ENCODE measurements at regions not wholly inside any gene's neighbourhood (a gene's known extent, or its start where the extent isn't known, plus 50 kb on each side); places are given as distances from the start of the nearest gene placed in this dataset.

- peaks cover 5% of the 10 kb centered on the region for H3K9me3 ChIP-seq (ENCODE audit: low read depth, low read length, poor library complexity, severe bottlenecking)
- no peaks in the 10 kb centered on the region for H3K4me1 ChIP-seq (ENCODE audit: insufficient read depth, low read length, poor library complexity, severe bottlenecking)
- ChIA-PET CTCF (no interaction called here), POLR2A (ENCODE audit: low non-redundant PET) (no interaction called here)
- TF ChIP-seq EZH2 (IDR thresholded peaks at IDR 0.05; ENCODE audit: borderline replicate concordance, low read depth, low read length, poor library complexity, severe bottlenecking) (no peak), CTCF (conservative IDR thresholded peaks at IDR 0.05; ENCODE audit: low read depth, low read length) (no peak)
- BruUV-seq (replicated peaks), result no TSS peak
- H3K27ac ChIP-seq (ENCODE audit: low read depth, low read length, poor library complexity, severe bottlenecking), result no peak overlapping the region
- H3K4me3 ChIP-seq (ENCODE audit: low read depth, low read length, poor library complexity, severe bottlenecking), result no peak overlapping the region
- DNase-seq (ENCODE audit: low spot score), result no peak
- no peaks in the 10 kb centered on the region for H3K27me3 ChIP-seq (replicated peaks; ENCODE audit: insufficient read depth, low read depth, low read length, poor library complexity)
- H3K36me3 ChIP-seq (ENCODE audit: insufficient read depth, low read length, poor library complexity, severe bottlenecking), result no peaks in the 10 kb centered on the region
- intact Hi-C loops (cut with micrococcal nuclease; ENCODE audit: unreplicated experiment), result no loop called here
These were observed 139.7 kb upstream of the CMC1 start for GRCh38 chr3:28101705-28102104.

- POLR2A ChIA-PET (ENCODE audit: low non-redundant PET), result no interaction called here
These were observed 137.6 kb upstream of the CMC1 start for GRCh38 chr3:28103861-28104260.

GRCh38 chr3:28104896-28105534, 136.4 kb upstream of the CMC1 start:
- intact Hi-C loops (cut with micrococcal nuclease; ENCODE audit: unreplicated experiment), result no loop called here
- Histone ChIP-seq H3K27ac (ENCODE audit: low read depth, low read length, poor library complexity, severe bottlenecking) (no peak overlapping the region), H3K27me3 (replicated peaks; ENCODE audit: insufficient read depth, low read depth, low read length, poor library complexity) (no peaks in the 10 kb centered on the region), H3K9me3 (ENCODE audit: low read depth, low read length, poor library complexity, severe bottlenecking) (peaks cover 2% of the 10 kb centered on the region), H3K36me3 (ENCODE audit: insufficient read depth, low read length, poor library complexity, severe bottlenecking) (no peaks in the 10 kb centered on the region), H3K4me3 (ENCODE audit: low read depth, low read length, poor library complexity, severe bottlenecking) (no peak overlapping the region), H3K4me1 (ENCODE audit: insufficient read depth, low read length, poor library complexity, severe bottlenecking) (no peaks in the 10 kb centered on the region)
- DNase-seq (ENCODE audit: low spot score), result no peak
- ChIA-PET CTCF (no interaction called here), POLR2A (ENCODE audit: low non-redundant PET) (no interaction called here)
- no peak for TF ChIP-seq CTCF (conservative IDR thresholded peaks at IDR 0.05; ENCODE audit: low read depth, low read length)
- no TSS peak for BruUV-seq (replicated peaks)

More at GRCh38 chr3:28103861-28104260, 137.6 kb upstream of the CMC1 start:
- no TSS peak for BruUV-seq (replicated peaks)
- no peaks in the 10 kb centered on the region for H3K27me3 ChIP-seq (replicated peaks; ENCODE audit: insufficient read depth, low read depth, low read length, poor library complexity)
- intact Hi-C loops (cut with micrococcal nuclease; ENCODE audit: unreplicated experiment), result no loop called here
- H3K36me3 ChIP-seq (ENCODE audit: insufficient read depth, low read length, poor library complexity, severe bottlenecking), result no peaks in the 10 kb centered on the region
- CTCF ChIA-PET, result no interaction called here
- TF ChIP-seq EZH2 (IDR thresholded peaks at IDR 0.05; ENCODE audit: borderline replicate concordance, low read depth, low read length, poor library complexity, severe bottlenecking) (no peak), CTCF (conservative IDR thresholded peaks at IDR 0.05; ENCODE audit: low read depth, low read length) (no peak)
- H3K27ac ChIP-seq (ENCODE audit: low read depth, low read length, poor library complexity, severe bottlenecking), result no peak overlapping the region
- no peak for DNase-seq (ENCODE audit: low spot score)
- H3K9me3 ChIP-seq (ENCODE audit: low read depth, low read length, poor library complexity, severe bottlenecking), result peaks cover 5% of the 10 kb centered on the region
- H3K4me3 ChIP-seq (ENCODE audit: low read depth, low read length, poor library complexity, severe bottlenecking), result no peak overlapping the region
- H3K4me1 ChIP-seq (ENCODE audit: insufficient read depth, low read length, poor library complexity, severe bottlenecking), result no peaks in the 10 kb centered on the region
